SU-DHL-6 (cell line): ENCODE measurements at regions not wholly inside any gene's neighbourhood (a gene's known extent, or its start where the extent isn't known, plus 50 kb on each side); places are given as distances from the start of the nearest gene placed in this dataset.

Source experiments
- H2AFZ ChIP-seq: fragments of 200-600 bp; sonication (generic); 2 replicates; pipeline ENCODE4 v1.6.1; 2014; ENCODE audit warnings: low read depth, mild to moderate bottlenecking, moderate library complexity, mixed read lengths, antibody characterized with exemption, low read length; ENCODE audit not compliant: severe bottlenecking
- H3F3A ChIP-seq: fragments of 200-600 bp; shearing (Covaris generic); 2 replicates; pipeline ENCODE4 v1.6.0; 2016; ENCODE audit warnings: antibody characterized with exemption, mild to moderate bottlenecking; ENCODE audit not compliant: insufficient read depth
- H3K27ac ChIP-seq: fragments of 200-600 bp; sonication (generic); 2 replicates; pipeline ENCODE4 v1.5.1; 2016; ENCODE audit warnings: low read depth, mild to moderate bottlenecking, low read length, moderate library complexity, mixed read lengths
- H3K27me3 ChIP-seq: fragments of 200-600 bp; sonication (generic), shearing (Covaris generic); 2 replicates; pipeline ENCODE4 v1.6.0; 2014; ENCODE audit warnings: mild to moderate bottlenecking, low read length
- H3K36me3 ChIP-seq: fragments of 200-600 bp; sonication (generic); 2 replicates; pipeline ENCODE4 v1.6.1; 2014; ENCODE audit warnings: mild to moderate bottlenecking, low read length, mixed read lengths
- H3K4me2 ChIP-seq: fragments of 300-600, 200-600 bp; shearing (Covaris generic), sonication (generic); 2 replicates; pipeline ENCODE4 v1.6.0; 2014; ENCODE audit warnings: low read length, low read depth, mild to moderate bottlenecking; ENCODE audit not compliant: poor library complexity, severe bottlenecking
- H3K4me3 ChIP-seq: fragments of 200-600 bp; sonication (generic); 2 replicates; pipeline ENCODE4 v1.5.1; 2014; ENCODE audit warnings: antibody characterized with exemption, low read length, mild to moderate bottlenecking, mixed read lengths; ENCODE audit not compliant: insufficient read depth, poor library complexity, severe bottlenecking
- H3K79me2 ChIP-seq: fragments of 200-600 bp; sonication (generic); 2 replicates; pipeline ENCODE4 v1.6.1; 2014; ENCODE audit warnings: mild to moderate bottlenecking, low read length, moderate library complexity; ENCODE audit not compliant: insufficient read depth
- H3K9ac ChIP-seq: fragments of 200-600 bp; sonication (generic); 2 replicates; pipeline ENCODE4 v1.7.0; 2014; ENCODE audit warnings: mild to moderate bottlenecking, low read length
- H3K9me2 ChIP-seq: fragments of 200-600 bp; sonication (generic); replicated peaks from 2 replicates; pipeline ENCODE4 v1.6.1; 2014; ENCODE audit warnings: low read length; ENCODE audit not compliant: insufficient read depth
- H3K9me3 ChIP-seq: fragments of 200-600 bp; sonication (generic); 2 replicates; pipeline ENCODE4 v1.6.1; 2014; ENCODE audit warnings: low read length, mixed read lengths; ENCODE audit not compliant: insufficient read depth
- H4K20me1 ChIP-seq: fragments of 200-600 bp; sonication (generic); 2 replicates; pipeline ENCODE4 v1.6.1; 2014; ENCODE audit warnings: low read depth, mild to moderate bottlenecking, antibody characterized with exemption, low read length, moderate library complexity, mixed read lengths
- EZH2phosphoT487 ChIP-seq: fragments of 200-600 bp; sonication (generic), shearing (Covaris generic); conservative IDR thresholded peaks from 2 replicates; pipeline ENCODE4 v1.6.1; 2018; ENCODE audit warnings: mild to moderate bottlenecking, antibody characterized with exemption, low read length, moderate library complexity, mixed read lengths
- TF ChIP-seq, protein P1 (sequence below): fragments of 200-600 bp; sonication (generic); IDR thresholded peaks from one replicate; pipeline ENCODE4 v1.5.1; 2017; ENCODE audit warnings: antibody characterized with exemption, mild to moderate bottlenecking, low read length, moderate library complexity; ENCODE audit not compliant: insufficient read depth, poor library complexity, severe bottlenecking

DNA sequence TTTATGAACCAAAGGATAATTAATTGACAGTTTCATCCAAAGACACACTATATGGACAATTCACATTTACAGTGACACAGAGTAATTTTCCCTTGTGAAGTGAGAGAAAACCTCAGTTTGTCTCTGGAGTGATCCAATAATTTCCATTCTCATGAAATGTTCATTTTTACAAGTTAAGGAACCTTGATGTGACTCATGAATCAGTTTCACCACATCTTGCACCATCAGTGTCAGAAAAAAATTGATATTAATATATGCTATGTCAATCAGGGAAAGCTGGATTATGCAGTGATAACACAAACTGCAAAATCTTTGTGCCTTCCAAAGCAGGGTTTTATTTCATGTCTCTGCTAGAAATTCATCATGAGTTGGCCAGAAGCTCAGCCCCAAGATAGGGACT lies 348.1 kb downstream of the ARPP21 start:
- H3F3A ChIP-seq: no peaks in the 10 kb centered on the region
- H3K9me2 ChIP-seq: no peaks in the 10 kb centered on the region
- no peak overlapping the region for H3K4me3 ChIP-seq
- no peak overlapping the region for H3K4me2 ChIP-seq
- H3K9me3 ChIP-seq: no peaks in the 10 kb centered on the region
- no peak overlapping the region for H3K27ac ChIP-seq
- no peaks in the 10 kb centered on the region for H4K20me1 ChIP-seq
- no peaks in the 10 kb centered on the region for H3K27me3 ChIP-seq
- no peak overlapping the region for H3K9ac ChIP-seq
- H3K79me2 ChIP-seq: no peaks in the 10 kb centered on the region
- TF ChIP-seq, protein P1, sequence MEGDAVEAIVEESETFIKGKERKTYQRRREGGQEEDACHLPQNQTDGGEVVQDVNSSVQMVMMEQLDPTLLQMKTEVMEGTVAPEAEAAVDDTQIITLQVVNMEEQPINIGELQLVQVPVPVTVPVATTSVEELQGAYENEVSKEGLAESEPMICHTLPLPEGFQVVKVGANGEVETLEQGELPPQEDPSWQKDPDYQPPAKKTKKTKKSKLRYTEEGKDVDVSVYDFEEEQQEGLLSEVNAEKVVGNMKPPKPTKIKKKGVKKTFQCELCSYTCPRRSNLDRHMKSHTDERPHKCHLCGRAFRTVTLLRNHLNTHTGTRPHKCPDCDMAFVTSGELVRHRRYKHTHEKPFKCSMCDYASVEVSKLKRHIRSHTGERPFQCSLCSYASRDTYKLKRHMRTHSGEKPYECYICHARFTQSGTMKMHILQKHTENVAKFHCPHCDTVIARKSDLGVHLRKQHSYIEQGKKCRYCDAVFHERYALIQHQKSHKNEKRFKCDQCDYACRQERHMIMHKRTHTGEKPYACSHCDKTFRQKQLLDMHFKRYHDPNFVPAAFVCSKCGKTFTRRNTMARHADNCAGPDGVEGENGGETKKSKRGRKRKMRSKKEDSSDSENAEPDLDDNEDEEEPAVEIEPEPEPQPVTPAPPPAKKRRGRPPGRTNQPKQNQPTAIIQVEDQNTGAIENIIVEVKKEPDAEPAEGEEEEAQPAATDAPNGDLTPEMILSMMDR: no peak
- TF ChIP-seq EZH2phosphoT487: no peak
- H3K36me3 ChIP-seq: no peaks in the 10 kb centered on the region
- no peak overlapping the region for H2AFZ ChIP-seq

DNA sequence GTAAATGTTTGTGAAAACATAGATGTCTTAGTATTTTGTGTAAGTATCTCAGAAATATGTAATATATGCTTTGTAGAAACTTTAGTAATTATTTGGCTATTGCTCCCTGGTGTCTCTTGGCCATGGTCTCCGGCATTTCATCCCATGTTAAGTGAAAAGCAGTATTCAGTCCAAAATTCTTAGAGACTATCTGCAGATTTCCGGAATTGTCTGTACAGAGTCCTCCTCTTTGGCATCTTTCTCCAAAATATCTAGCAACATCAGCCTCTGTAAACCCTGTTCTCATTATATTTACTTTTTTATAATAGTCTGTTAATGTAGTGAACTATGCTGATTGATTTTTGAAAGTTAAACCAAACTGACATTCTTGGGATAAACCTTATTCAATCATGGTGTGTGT lies 352.7 kb downstream of the ARPP21 start:
- Histone ChIP-seq H3K9me3 (no peaks in the 10 kb centered on the region), H3K9me2 (no peaks in the 10 kb centered on the region), H3K27ac (no peak overlapping the region), H4K20me1 (no peaks in the 10 kb centered on the region), H3K4me3 (no peak overlapping the region), H3K27me3 (no peaks in the 10 kb centered on the region), H3K4me2 (no peak overlapping the region), H3K79me2 (no peaks in the 10 kb centered on the region), H3F3A (no peaks in the 10 kb centered on the region), H3K36me3 (no peaks in the 10 kb centered on the region), H3K9ac (no peak overlapping the region), H2AFZ (no peak overlapping the region)
- TF ChIP-seq, protein P1: no peak

DNA sequence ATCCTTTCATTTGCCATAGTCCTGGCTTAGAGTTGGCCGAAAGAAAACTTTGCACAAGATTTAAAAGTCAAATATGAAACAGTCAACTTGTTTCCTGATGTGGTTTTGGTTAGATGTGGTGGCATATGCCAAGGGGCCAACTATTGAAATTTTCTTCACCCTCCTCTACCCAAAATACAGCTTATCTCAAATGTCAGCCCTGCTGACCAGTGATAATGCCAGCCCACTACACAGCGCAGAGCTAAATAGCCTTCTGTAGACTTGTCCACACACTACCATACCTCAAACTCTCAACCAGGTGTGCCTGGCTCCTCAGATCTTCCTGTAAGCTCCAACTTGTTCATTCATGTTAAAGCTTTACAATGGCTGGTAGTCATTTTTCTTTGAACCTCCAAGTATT lies 368.5 kb upstream of the STAC start:
- no peak overlapping the region for H3K27ac ChIP-seq
- H2AFZ ChIP-seq: no peak overlapping the region
- no peak overlapping the region for H3K4me2 ChIP-seq
- H3F3A ChIP-seq: no peaks in the 10 kb centered on the region
- TF ChIP-seq, protein P1: no peak
- TF ChIP-seq EZH2phosphoT487: no peak
- no peak overlapping the region for H3K4me3 ChIP-seq
- no peak overlapping the region for H3K9ac ChIP-seq
- no peaks in the 10 kb centered on the region for H3K36me3 ChIP-seq
- no peaks in the 10 kb centered on the region for H4K20me1 ChIP-seq
- no peaks in the 10 kb centered on the region for H3K9me3 ChIP-seq
- H3K79me2 ChIP-seq: no peaks in the 10 kb centered on the region
- no peaks in the 10 kb centered on the region; the same call in 1 of the 2 replicates for H3K9me2 ChIP-seq
- no peaks in the 10 kb centered on the region for H3K27me3 ChIP-seq

DNA sequence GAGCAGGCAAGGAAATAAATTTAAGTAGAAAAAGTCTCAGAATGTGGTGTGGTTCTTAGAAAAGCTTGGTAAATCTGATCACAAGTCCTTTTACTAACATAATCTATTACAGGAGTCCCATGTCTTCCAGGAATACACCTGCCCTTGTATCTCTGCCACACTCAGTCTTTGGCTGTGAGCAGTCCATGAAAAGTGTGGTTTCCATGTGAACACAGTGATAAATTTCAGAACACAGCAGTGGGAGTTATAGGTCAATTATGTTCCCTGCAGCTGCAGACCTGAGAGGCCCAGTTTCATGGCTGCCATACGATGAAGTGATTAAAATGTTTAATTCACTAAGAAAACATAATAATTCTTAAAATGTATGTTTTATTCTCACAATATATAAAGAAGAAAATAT lies 366.9 kb upstream of the STAC start:
- Histone ChIP-seq H3K27ac (no peak overlapping the region), H3K9me2 (no peaks in the 10 kb centered on the region; the same call in 1 of the 2 replicates), H3K79me2 (no peaks in the 10 kb centered on the region), H3K27me3 (no peaks in the 10 kb centered on the region), H4K20me1 (no peaks in the 10 kb centered on the region), H3K9me3 (no peaks in the 10 kb centered on the region), H3K9ac (no peak overlapping the region), H2AFZ (no peak overlapping the region), H3K36me3 (no peaks in the 10 kb centered on the region), H3K4me3 (no peak overlapping the region), H3F3A (no peaks in the 10 kb centered on the region), H3K4me2 (no peak overlapping the region)
- TF ChIP-seq, protein P1: no peak
- TF ChIP-seq EZH2phosphoT487: no peak
